WTC11 (cell line): ENCODE measurements at regions not wholly inside any gene's neighbourhood (a gene's known extent, or its start where the extent isn't known, plus 50 kb on each side); places are given as distances from the start of the nearest gene placed in this dataset.

Source experiments
- ATAC-seq: fragments of 200-7000 bp; cut with Tn5 transposase; 2 replicates; pipeline ENCODE4 v1.10.0; 2021; ENCODE audit warnings: mild to moderate bottlenecking, moderate library complexity
- CTCF ChIA-PET: fragments of 300-600 bp; sonication (Branson Sonifier 250); formaldehyde crosslinking; loops from one replicate; lab custom pipeline; 2021; ENCODE audit warnings: antibody characterized with exemption; lab: Charles Lee
- POLR2A ChIA-PET: fragments of 350-600 bp; sonication (Branson Sonifier 250); formaldehyde crosslinking; loops from one replicate; lab custom pipeline; 2021; ENCODE audit warnings: antibody characterized with exemption; lab: Charles Lee
- DNase-seq: peaks from one replicate; pipeline ENCODE4 v3.0.0; 2021; ENCODE audit warnings: low spot score
- H3K27ac Mint-ChIP-seq: 2 replicates; pipeline ENCODE4 v1.8.0; 2021; ENCODE audit warnings: mixed read lengths
- H3K27me3 Mint-ChIP-seq: 2 replicates; pipeline ENCODE4 v1.8.0; 2021; ENCODE audit warnings: low read depth, mild to moderate bottlenecking, moderate library complexity, mixed read lengths
- H3K36me3 Mint-ChIP-seq: 2 replicates; pipeline ENCODE4 v1.8.0; 2021; ENCODE audit warnings: mixed read lengths
- H3K4me1 Mint-ChIP-seq: 2 replicates; pipeline ENCODE4 v1.8.0; 2022; ENCODE audit warnings: mixed read lengths
- H3K4me3 Mint-ChIP-seq: 2 replicates; pipeline ENCODE4 v1.8.0; 2021; ENCODE audit warnings: mild to moderate bottlenecking, moderate library complexity, mixed read lengths
- H3K9me3 Mint-ChIP-seq: 2 replicates; pipeline ENCODE4 v1.8.0; 2021; ENCODE audit warnings: mixed read lengths
- AR ChIP-seq: fragments of 250-450 bp; sonication (Bioruptor Pico); IDR thresholded peaks from 2 replicates; pipeline ENCODE4 v1.9.0; 2021; ENCODE audit warnings: mild to moderate bottlenecking
- ARID4B ChIP-seq: sonication (generic); formaldehyde crosslinking; IDR thresholded peaks from 2 replicates; pipeline ENCODE4 v1.8.0; 2023; ENCODE audit warnings: missing genetic modification reagents, mild to moderate bottlenecking, borderline replicate concordance
- E2F4 ChIP-seq: sonication (generic); formaldehyde crosslinking; IDR thresholded peaks from 2 replicates; pipeline ENCODE4 v1.8.1; 2022; ENCODE audit warnings: low read depth, mild to moderate bottlenecking, moderate library complexity, missing genetic modification reagents, borderline replicate concordance
- FOXJ3 ChIP-seq: sonication (generic); formaldehyde crosslinking; IDR thresholded peaks from 2 replicates; pipeline ENCODE4 v1.9.0; 2021; ENCODE audit warnings: missing genetic modification reagents, mild to moderate bottlenecking, borderline replicate concordance
- FOXP1 ChIP-seq: sonication (generic); formaldehyde crosslinking; IDR thresholded peaks from 2 replicates; pipeline ENCODE4 v1.8.0; 2022; ENCODE audit warnings: missing genetic modification reagents, mild to moderate bottlenecking, moderate library complexity, borderline replicate concordance
- FOXP4 ChIP-seq: sonication (generic); formaldehyde crosslinking; IDR thresholded peaks from 2 replicates; pipeline ENCODE4 v1.8.0; 2022; ENCODE audit warnings: mild to moderate bottlenecking, missing genetic modification reagents
- GABPB1 ChIP-seq: sonication (generic); formaldehyde crosslinking; IDR thresholded peaks from 2 replicates; pipeline ENCODE4 v1.8.1; 2023; ENCODE audit warnings: mild to moderate bottlenecking, missing genetic modification reagents
- IRF2 ChIP-seq: sonication (generic); formaldehyde crosslinking; IDR thresholded peaks from 2 replicates; pipeline ENCODE4 v1.8.0; 2022; ENCODE audit warnings: low read depth, missing genetic modification reagents, borderline replicate concordance
- JAZF1 ChIP-seq: fragments of 250-450 bp; sonication (Bioruptor Pico); IDR thresholded peaks from 2 replicates; pipeline ENCODE4 v1.9.0; 2021; ENCODE audit warnings: moderate library complexity, mild to moderate bottlenecking, inconsistent platforms
- OVOL2 ChIP-seq: fragments of 250-450 bp; sonication (Bioruptor Pico); IDR thresholded peaks from 2 replicates; pipeline ENCODE4 v1.9.0; 2021; ENCODE audit warnings: mild to moderate bottlenecking, borderline replicate concordance
- SMAD4 ChIP-seq: sonication (generic); formaldehyde crosslinking; IDR thresholded peaks from 2 replicates; pipeline ENCODE4 v1.8.0; 2022; ENCODE audit warnings: mild to moderate bottlenecking, missing genetic modification reagents
- TEAD1 ChIP-seq: sonication (generic); formaldehyde crosslinking; IDR thresholded peaks from 2 replicates; pipeline ENCODE4 v1.8.0; 2022; ENCODE audit warnings: mild to moderate bottlenecking, missing genetic modification reagents
- TP53 ChIP-seq: sonication (generic); formaldehyde crosslinking; IDR thresholded peaks from 2 replicates; pipeline ENCODE4 v1.8.1; 2023; ENCODE audit warnings: mild to moderate bottlenecking, missing genetic modification reagents
- ZNF121 ChIP-seq: sonication (generic); formaldehyde crosslinking; IDR thresholded peaks from 2 replicates; pipeline ENCODE4 v1.8.0; 2023; ENCODE audit warnings: missing genetic modification reagents
- ZNF263 ChIP-seq: sonication (generic); formaldehyde crosslinking; IDR thresholded peaks from 2 replicates; pipeline ENCODE4 v1.8.1; 2022; ENCODE audit warnings: low read depth, mild to moderate bottlenecking, moderate library complexity, missing genetic modification reagents
- ZNF396 ChIP-seq: fragments of 250-450 bp; sonication (Bioruptor Pico); IDR thresholded peaks from 2 replicates; pipeline ENCODE4 v1.8.0; 2021; ENCODE audit warnings: mild to moderate bottlenecking, moderate library complexity, borderline replicate concordance
- ZNF425 ChIP-seq: fragments of 250-450 bp; sonication (Bioruptor Pico); conservative IDR thresholded peaks from 2 replicates; pipeline ENCODE4 v1.9.0; 2021; ENCODE audit warnings: mild to moderate bottlenecking

- no peaks in the 10 kb centered on the region for H3K4me1 Mint-ChIP-seq
- peaks cover 33% of the 10 kb centered on the region for H3K36me3 Mint-ChIP-seq
- peaks cover 46% of the 10 kb centered on the region for H3K9me3 Mint-ChIP-seq
- POLR2A ChIA-PET, result no interaction called here
- no peak overlapping the region for H3K4me3 Mint-ChIP-seq
- DNase-seq (no peak), ATAC-seq (no peak)
- CTCF ChIA-PET, result no interaction called here
- H3K27me3 Mint-ChIP-seq, result no peaks in the 10 kb centered on the region; the same call in 1 of the 2 replicates
- TF ChIP-seq ARID4B (CRISPR knock-in tag), result no peak
- TF ChIP-seq OVOL2 (CRISPR knock-in tag), result no peak
- no peak for TF ChIP-seq ZNF396 (CRISPR knock-in tag)
- TF ChIP-seq FOXP4 (CRISPR knock-in tag), result no peak
- no peak for TF ChIP-seq E2F4 (CRISPR knock-in tag)
- TF ChIP-seq TP53, result no peak
- no peak for TF ChIP-seq JAZF1
- TF ChIP-seq AR (CRISPR knock-in tag), result no peak
- no peak for TF ChIP-seq GABPB1
- no peak for TF ChIP-seq SMAD4 (CRISPR knock-in tag)
- no peak for TF ChIP-seq FOXJ3
- no peak overlapping the region for H3K27ac Mint-ChIP-seq
Measured at GRCh38 chr4:96465834-96466233, 625.9 kb downstream of the PDHA2 start.

GRCh38 chr4:96471956-96472867, 632.3 kb downstream of the PDHA2 start:
- H3K4me3 Mint-ChIP-seq, result no peak overlapping the region
- peaks cover 55% of the 10 kb centered on the region for H3K36me3 Mint-ChIP-seq
- POLR2A ChIA-PET, result no interaction called here
- H3K27ac Mint-ChIP-seq, result no peak overlapping the region; the same call in 1 of the 2 replicates
- no peaks in the 10 kb centered on the region; the same call in 1 of the 2 replicates for H3K27me3 Mint-ChIP-seq
- CTCF ChIA-PET, result no interaction called here
- H3K4me1 Mint-ChIP-seq, result peaks cover 22% of the 10 kb centered on the region
- no peak for DNase-seq
- ATAC-seq, result no peak
- TF ChIP-seq ZNF425, result no peak
- no peak for TF ChIP-seq ZNF263
- TF ChIP-seq FOXP1 (CRISPR knock-in tag), result no peak
- TF ChIP-seq TEAD1 (CRISPR knock-in tag), result no peak
- no peak for TF ChIP-seq ZNF121 (CRISPR knock-in tag)
- TF ChIP-seq IRF2 (CRISPR knock-in tag), result no peak
- H3K9me3 Mint-ChIP-seq, result peaks cover 56% of the 10 kb centered on the region
